Activated CD8-positive, alpha-beta memory T cell treated with anti-CD3 and anti-CD28 coated beads, Interleukin-2, amount 50 U/mL, for 48 hours (primary cell): ENCODE measurements at regions not wholly inside any gene's neighbourhood (a gene's known extent, or its start where the extent isn't known, plus 50 kb on each side); places are given as distances from the start of the nearest gene placed in this dataset.

Source experiments
- DNase-seq: peaks from one replicate; pipeline ENCODE4 v3.0.0-alpha.2; 2020

- no peak for DNase-seq
These were observed 669.7 kb downstream of the SLC4A3 start for GRCh38 chr2:220297093-220297492.

GRCh38 chr2:220300806-220301205, 673.4 kb downstream of the SLC4A3 start:
- no peak for DNase-seq

GRCh38 chr2:220302756-220303155, 675.3 kb downstream of the SLC4A3 start:
- DNase-seq, result no peak

- no peak for DNase-seq
These were observed 681.8 kb downstream of the SLC4A3 start for GRCh38 chr2:220309215-220309614.

GRCh38 chr2:220310451-220310861, 683.0 kb downstream of the SLC4A3 start:
- no peak for DNase-seq

GRCh38 chr2:220315098-220315823, 687.8 kb downstream of the SLC4A3 start:
- DNase-seq, result no peak

- DNase-seq, result no peak
These were observed 690.6 kb downstream of the SLC4A3 start for GRCh38 chr2:220318037-220318436.

GRCh38 chr2:220318508-220318907, 691.1 kb downstream of the SLC4A3 start:
- no peak for DNase-seq

- no peak for DNase-seq
These were observed 692.9 kb downstream of the SLC4A3 start for GRCh38 chr2:220320326-220320725.

- DNase-seq, result no peak
These were observed 705.5 kb downstream of the SLC4A3 start for GRCh38 chr2:220332886-220333285.

GRCh38 chr2:220334210-220334609, 706.8 kb downstream of the SLC4A3 start:
- DNase-seq, result no peak

- no peak for DNase-seq
These were observed 707.6 kb downstream of the SLC4A3 start for GRCh38 chr2:220334871-220335590.

GRCh38 chr2:220335591-220335915, 708.1 kb downstream of the SLC4A3 start:
- no peak for DNase-seq

- no peak for DNase-seq
These were observed 709.3 kb downstream of the SLC4A3 start for GRCh38 chr2:220336771-220337170.

GRCh38 chr2:220337611-220338440, 710.4 kb downstream of the SLC4A3 start:
- no peak for DNase-seq

GRCh38 chr2:220341014-220341413, 713.6 kb downstream of the SLC4A3 start:
- DNase-seq, result no peak

GRCh38 chr2:220346919-220347318, 719.5 kb downstream of the SLC4A3 start:
- no peak for DNase-seq

- no peak for DNase-seq
These were observed 720.2 kb downstream of the SLC4A3 start for GRCh38 chr2:220347626-220348025.

GRCh38 chr2:220348206-220348605, 720.8 kb downstream of the SLC4A3 start:
- no peak for DNase-seq

GRCh38 chr2:220353897-220354296, 726.5 kb downstream of the SLC4A3 start:
- DNase-seq, result no peak

- no peak for DNase-seq
These were observed 728.6 kb downstream of the SLC4A3 start for GRCh38 chr2:220356076-220356475.

GRCh38 chr2:220365023-220365422, 737.6 kb downstream of the SLC4A3 start:
- no peak for DNase-seq

GRCh38 chr2:220366765-220367164, 739.3 kb downstream of the SLC4A3 start:
- no peak for DNase-seq

- DNase-seq, result no peak
These were observed 743.3 kb downstream of the SLC4A3 start for GRCh38 chr2:220370764-220371163.
